Endothelial cell of umbilical vein (primary cell): ENCODE measurements at regions not wholly inside any gene's neighbourhood (a gene's known extent, or its start where the extent isn't known, plus 50 kb on each side); places are given as distances from the start of the nearest gene placed in this dataset.

Experiments used
- BruUV-seq: library from RNA; stranded (reverse); fragments of 400-500 nt; replicated peaks from 2 replicates; lab custom pipeline; 2021; lab: Mats Ljungman, UMichigan
- CTCF ChIA-PET: fragments of 300-600, 350-600 bp; sonication (Branson Sonifier 250); formaldehyde crosslinking; loops from one replicate; lab custom pipeline; 2021; ENCODE audit warnings: antibody characterized with exemption, inconsistent platforms; lab: Charles Lee
- POLR2A ChIA-PET: fragments of 300-600, 350-600 bp; sonication (Branson Sonifier 250); formaldehyde crosslinking; loops from one replicate; lab custom pipeline; 2021; ENCODE audit warnings: antibody characterized with exemption, inconsistent platforms; lab: Charles Lee
- DNase-seq: peaks from one replicate; pipeline ENCODE4 v3.0.0-alpha.2; 2011; ENCODE audit warnings: low read depth, low spot score
- FAIRE-seq: peaks from 2 replicates; lab custom pipeline; 2011; peaks lifted over from hg19 to GRCh38; lab: Jason Lieb, UNC
- H2AFZ ChIP-seq: 2 replicates; pipeline ENCODE4 v1.6.0; 2012; ENCODE audit warnings: low read depth, low read length, control low read depth, inconsistent platforms
- H3K27ac ChIP-seq: 2 replicates; pipeline ENCODE4 v1.5.1; 2011; ENCODE audit warnings: low read depth, mild to moderate bottlenecking, control low read depth, low read length, moderate library complexity; ENCODE audit not compliant: insufficient read depth
- H3K27me3 ChIP-seq, 2 experiments: 2 replicates each; pipeline versions ENCODE4 v1.6.0 to v1.6.1; 2011; ENCODE audit warnings: low read length in 2 of 2, mixed read lengths in 1 of 2; ENCODE audit not compliant: control insufficient read depth in 2 of 2, insufficient read depth in 2 of 2
- H3K36me3 ChIP-seq, 2 experiments: 2 replicates in 1 of 2; 3 replicates in 1 of 2; pipeline ENCODE4 v1.5.1; 2011; ENCODE audit warnings: low read length in 2 of 2, mild to moderate bottlenecking in 1 of 2, moderate library complexity in 1 of 2; ENCODE audit not compliant: control insufficient read depth in 2 of 2, insufficient read depth in 2 of 2; ENCODE audit errors: extremely low read depth in 1 of 2
- H3K4me1 ChIP-seq: 3 replicates; pipeline ENCODE4 v1.5.1; 2011; ENCODE audit warnings: mild to moderate bottlenecking, low read length; ENCODE audit not compliant: control insufficient read depth, insufficient read depth; ENCODE audit errors: extremely low read depth
- H3K4me2 ChIP-seq: 2 replicates; pipeline ENCODE4 v1.6.1; 2011; ENCODE audit warnings: low read length, control low read depth, mixed read lengths; ENCODE audit not compliant: insufficient read depth
- H3K4me3 ChIP-seq, 3 experiments: fragments of 200-600 bp in 1 of 3; sonication (generic), shearing (Covaris generic) in 1 of 3; replicated peaks in 1 of 3; 2 replicates each; pipeline ENCODE4 v1.5.1; 2011 to 2016; ENCODE audit warnings: control low read depth in 3 of 3, low read length in 3 of 3, mild to moderate bottlenecking in 2 of 3, inconsistent platforms in 1 of 3, low read depth in 1 of 3, moderate library complexity in 1 of 3; ENCODE audit not compliant: insufficient read depth in 1 of 3
- H3K79me2 ChIP-seq: 2 replicates; pipeline ENCODE4 v1.6.0; 2012; ENCODE audit warnings: low read length, inconsistent platforms; ENCODE audit not compliant: control insufficient read depth, insufficient read depth
- H3K9ac ChIP-seq: replicated peaks from 2 replicates; pipeline ENCODE3; 2011; ENCODE audit warnings: low read length, control low read depth; ENCODE audit not compliant: insufficient read depth; ENCODE audit errors: extremely low read depth
- H3K9me1 ChIP-seq: replicated peaks from 3 replicates; pipeline ENCODE4 v1.6.0; 2011; ENCODE audit warnings: mild to moderate bottlenecking, low read length; ENCODE audit not compliant: control insufficient read depth, insufficient read depth; ENCODE audit errors: extremely low read depth
- H3K9me3 ChIP-seq: replicated peaks from 2 replicates; pipeline ENCODE4 v1.5.1; 2012; ENCODE audit warnings: low read length, inconsistent platforms; ENCODE audit not compliant: control insufficient read depth, insufficient read depth
- H4K20me1 ChIP-seq: replicated peaks from 2 replicates; pipeline ENCODE3; 2011; ENCODE audit warnings: mild to moderate bottlenecking, low read length; ENCODE audit not compliant: control insufficient read depth, insufficient read depth; ENCODE audit errors: extremely low read depth
- CTCF ChIP-seq, 2 donors: IDR thresholded peaks; 1 replicate in 1 of 2; 2 replicates in 1 of 2; pipeline ENCODE4 v1.5.1; 2011; ENCODE audit warnings: low read length in 2 of 2, mild to moderate bottlenecking in 2 of 2, moderate library complexity in 2 of 2, control low read depth in 1 of 2, inconsistent platforms in 1 of 2, low read depth in 1 of 2; ENCODE audit not compliant: insufficient read depth in 1 of 2; ENCODE audit errors: extremely low read depth in 1 of 2
- EZH2 ChIP-seq: IDR thresholded peaks from 2 replicates; pipeline ENCODE4 v1.6.1; 2012; ENCODE audit warnings: borderline replicate concordance, low read depth, mild to moderate bottlenecking, moderate library complexity, low read length, inconsistent platforms; ENCODE audit not compliant: severe bottlenecking
- GATA2 ChIP-seq: IDR thresholded peaks from 2 replicates; pipeline ENCODE4 v1.7.0; 2011; ENCODE audit warnings: low read depth, mild to moderate bottlenecking, moderate library complexity, mixed read lengths, low read length; ENCODE audit not compliant: insufficient read length, insufficient read depth
- JUN ChIP-seq: IDR thresholded peaks from 2 replicates; pipeline ENCODE4 v1.6.1; 2011; ENCODE audit warnings: borderline replicate concordance, low read depth; ENCODE audit not compliant: insufficient read length, insufficient read depth
- MAX ChIP-seq: IDR thresholded peaks from 2 replicates; pipeline ENCODE4 v1.6.1; 2011; ENCODE audit not compliant: insufficient read depth, insufficient read length
- MYC ChIP-seq: IDR thresholded peaks from one replicate; pipeline ENCODE4 v1.6.1; 2011; ENCODE audit warnings: mild to moderate bottlenecking, low read depth, low read length
- POLR2A ChIP-seq: IDR thresholded peaks from 2 replicates; pipeline ENCODE4 v1.6.1; 2012; ENCODE audit warnings: low read depth, mild to moderate bottlenecking, control low read depth, low read length
- dilution Hi-C: fragments of 300-500 bp; cut with MboI; formaldehyde crosslinking; loops from one replicate; pipeline ENCODE4 v1.15.0; 2019; ENCODE audit warnings: low sequenced_read_pairs; ENCODE audit not compliant: extremely low pct_ligation_motif_present
- intact Hi-C: fragments of 100-400 bp; cut with micrococcal nuclease; formaldehyde crosslinking; loops from one replicate; pipeline ENCODE4 v1.10.0; 2022

- FAIRE-seq (no peak), DNase-seq (no peak)
- Histone ChIP-seq H4K20me1 (no peaks in the 10 kb centered on the region), H3K4me2 (no peak overlapping the region), H3K9me1 (no peaks in the 10 kb centered on the region), H3K36me3 (no peaks in the 10 kb centered on the region), H3K27me3 (no peaks in the 10 kb centered on the region), H3K4me1 (peaks cover 6% of the 10 kb centered on the region), H3K4me3 (no peak overlapping the region), H3K79me2 (no peaks in the 10 kb centered on the region), H2AFZ (no peak overlapping the region), H3K9ac (no peak overlapping the region), H3K27ac (no peak overlapping the region), H3K9me3 (no peaks in the 10 kb centered on the region)
- POLR2A ChIA-PET = no interaction called here
- BruUV-seq = no TSS peak
- dilution Hi-C loops = no loop called here
- intact Hi-C loops = no loop called here
- TF ChIP-seq EZH2 (no peak), JUN (no peak), MAX (no peak), POLR2A (no peak)
- CTCF ChIA-PET = interaction anchor here (0.9 to 1.8 kb wide), 6 partner anchors 11 to 503 kb away, joined by 3 to 5 read pairs (median 4); no protein-coding TSS in a partner anchor
Measured at GRCh38 chr5:83405662-83406061, 65.9 kb upstream of the VCAN start.

GRCh38 chr5:83406906-83407305, 64.6 kb upstream of the VCAN start:
- TF ChIP-seq CTCF (IDR thresholded peaks at IDR 0.05; ENCODE audit: extremely low read depth in 1 of 2, insufficient read depth in 1 of 2, low read depth in 1 of 2, low read length in 2 of 2) = no peak
- TF ChIP-seq GATA2 = no peak
- no peak for TF ChIP-seq POLR2A
- no peak for TF ChIP-seq EZH2
- TF ChIP-seq MYC = no peak
- POLR2A ChIA-PET = no interaction called here
- Histone ChIP-seq H3K9ac (no peak overlapping the region), H3K9me1 (no peaks in the 10 kb centered on the region), H3K4me1 (no peaks in the 10 kb centered on the region), H3K27me3 (no peaks in the 10 kb centered on the region), H3K79me2 (no peaks in the 10 kb centered on the region), H2AFZ (no peak overlapping the region), H3K27ac (no peak overlapping the region), H3K4me3 (no peak overlapping the region), H4K20me1 (no peaks in the 10 kb centered on the region), H3K9me3 (no peaks in the 10 kb centered on the region), H3K4me2 (no peak overlapping the region), H3K36me3 (no peaks in the 10 kb centered on the region)
- no peak for DNase-seq
- intact Hi-C loops = no loop called here
- dilution Hi-C loops = no loop called here
- CTCF ChIA-PET = no interaction called here
- FAIRE-seq = no peak
- no TSS peak for BruUV-seq
